Bronchial epithelial cell (primary cell): ENCODE measurements at regions not wholly inside any gene's neighbourhood (a gene's known extent, or its start where the extent isn't known, plus 50 kb on each side); places are given as distances from the start of the nearest gene placed in this dataset.

Source experiments
- DNase-seq: peaks from one replicate; pipeline ENCODE4 v3.0.0-alpha.2; 2010; ENCODE audit warnings: low read depth
- FAIRE-seq: peaks from 2 replicates; lab custom pipeline; 2011; peaks lifted over from hg19 to GRCh38; lab: Jason Lieb, UNC
- H3K27me3 ChIP-seq: 2 replicates; pipeline ENCODE4 v1.5.1; 2011; ENCODE audit warnings: low read length; ENCODE audit not compliant: control insufficient read depth, insufficient read depth
- H3K36me3 ChIP-seq: 2 replicates; pipeline ENCODE4 v1.5.1; 2011; ENCODE audit warnings: low read length; ENCODE audit not compliant: control insufficient read depth, insufficient read depth
- H3K4me3 ChIP-seq: 2 replicates; pipeline ENCODE4 v1.5.1; 2011; ENCODE audit warnings: mild to moderate bottlenecking, low read depth, low read length, control low read depth
- TF ChIP-seq, protein P1 (sequence below): IDR thresholded peaks from 2 replicates; pipeline ENCODE4 v1.5.1; 2011; ENCODE audit warnings: mild to moderate bottlenecking, moderate library complexity, low read length, control low read depth, inconsistent platforms; ENCODE audit not compliant: insufficient read depth, severe bottlenecking

DNA sequence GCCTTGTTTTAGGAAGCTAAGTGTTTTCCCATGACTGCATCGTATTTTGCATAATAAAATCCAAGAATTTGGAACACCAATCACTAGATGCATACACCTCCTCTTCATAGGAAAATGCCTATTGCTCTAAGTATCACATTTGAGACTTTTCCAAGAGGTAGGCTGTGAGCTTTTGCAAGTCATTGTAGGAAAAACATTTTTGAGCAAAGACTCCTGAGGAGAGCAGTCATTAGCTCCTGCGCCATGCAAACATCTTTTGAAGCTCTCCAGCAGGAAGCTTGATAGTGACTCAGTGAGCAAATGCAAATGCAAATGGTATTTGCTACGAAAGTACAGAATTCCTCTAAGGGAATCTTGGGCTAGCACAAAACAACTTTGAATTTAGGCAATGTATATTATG lies 750.4 kb downstream of the QKI start:
- TF ChIP-seq, protein P1, sequence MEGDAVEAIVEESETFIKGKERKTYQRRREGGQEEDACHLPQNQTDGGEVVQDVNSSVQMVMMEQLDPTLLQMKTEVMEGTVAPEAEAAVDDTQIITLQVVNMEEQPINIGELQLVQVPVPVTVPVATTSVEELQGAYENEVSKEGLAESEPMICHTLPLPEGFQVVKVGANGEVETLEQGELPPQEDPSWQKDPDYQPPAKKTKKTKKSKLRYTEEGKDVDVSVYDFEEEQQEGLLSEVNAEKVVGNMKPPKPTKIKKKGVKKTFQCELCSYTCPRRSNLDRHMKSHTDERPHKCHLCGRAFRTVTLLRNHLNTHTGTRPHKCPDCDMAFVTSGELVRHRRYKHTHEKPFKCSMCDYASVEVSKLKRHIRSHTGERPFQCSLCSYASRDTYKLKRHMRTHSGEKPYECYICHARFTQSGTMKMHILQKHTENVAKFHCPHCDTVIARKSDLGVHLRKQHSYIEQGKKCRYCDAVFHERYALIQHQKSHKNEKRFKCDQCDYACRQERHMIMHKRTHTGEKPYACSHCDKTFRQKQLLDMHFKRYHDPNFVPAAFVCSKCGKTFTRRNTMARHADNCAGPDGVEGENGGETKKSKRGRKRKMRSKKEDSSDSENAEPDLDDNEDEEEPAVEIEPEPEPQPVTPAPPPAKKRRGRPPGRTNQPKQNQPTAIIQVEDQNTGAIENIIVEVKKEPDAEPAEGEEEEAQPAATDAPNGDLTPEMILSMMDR = no peak
- DNase-seq = no peak
- no peak for FAIRE-seq
- H3K36me3 ChIP-seq = no peaks in the 10 kb centered on the region
- no peaks in the 10 kb centered on the region for H3K27me3 ChIP-seq
- no peak overlapping the region for H3K4me3 ChIP-seq

DNA sequence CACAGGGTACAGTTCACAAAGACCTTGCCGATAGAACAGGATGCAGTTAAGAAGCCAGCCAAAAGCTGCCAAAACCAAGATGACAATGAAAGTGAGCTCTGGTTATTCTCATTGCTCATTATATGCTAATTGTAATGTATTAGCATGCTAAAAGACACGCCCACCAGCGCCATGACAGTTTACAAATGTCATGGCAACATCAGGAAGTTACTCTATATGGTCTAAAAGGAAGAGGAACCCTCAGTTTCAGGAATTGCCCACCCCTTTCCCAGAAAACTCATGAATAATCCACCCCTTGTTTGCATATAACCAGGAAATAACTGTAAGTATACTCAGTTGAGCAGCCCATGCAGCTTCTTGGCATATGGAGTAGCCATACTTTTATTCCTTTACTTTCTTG lies 748.7 kb downstream of the QKI start:
- Histone ChIP-seq H3K27me3 (no peaks in the 10 kb centered on the region), H3K4me3 (no peak overlapping the region), H3K36me3 (no peaks in the 10 kb centered on the region)
- FAIRE-seq (no peak), DNase-seq (no peak)
- TF ChIP-seq, protein P1 = no peak

DNA sequence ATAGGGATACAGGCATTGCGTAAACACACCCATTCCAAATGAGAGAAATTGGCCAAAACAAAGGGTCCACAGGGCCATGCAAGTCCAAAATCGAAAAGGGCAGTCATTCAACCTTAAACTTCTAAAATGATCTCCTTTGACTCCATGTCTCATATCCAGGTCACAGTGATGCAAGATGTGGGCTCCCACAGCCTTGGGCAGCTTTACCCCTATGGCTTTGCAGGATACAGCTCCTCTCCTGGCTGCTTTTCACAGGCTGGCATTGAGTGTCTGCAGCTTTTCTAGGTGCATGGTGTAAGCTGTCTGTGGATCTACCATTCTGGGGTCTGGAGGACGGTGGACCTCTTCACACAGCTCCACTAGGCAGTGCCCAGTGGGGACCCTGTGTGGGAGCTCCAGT lies 744.5 kb downstream of the QKI start:
- Histone ChIP-seq H3K4me3 (no peak overlapping the region), H3K27me3 (no peaks in the 10 kb centered on the region), H3K36me3 (no peaks in the 10 kb centered on the region)
- no peak for DNase-seq
- TF ChIP-seq, protein P1 = no peak
- FAIRE-seq = no peak

DNA sequence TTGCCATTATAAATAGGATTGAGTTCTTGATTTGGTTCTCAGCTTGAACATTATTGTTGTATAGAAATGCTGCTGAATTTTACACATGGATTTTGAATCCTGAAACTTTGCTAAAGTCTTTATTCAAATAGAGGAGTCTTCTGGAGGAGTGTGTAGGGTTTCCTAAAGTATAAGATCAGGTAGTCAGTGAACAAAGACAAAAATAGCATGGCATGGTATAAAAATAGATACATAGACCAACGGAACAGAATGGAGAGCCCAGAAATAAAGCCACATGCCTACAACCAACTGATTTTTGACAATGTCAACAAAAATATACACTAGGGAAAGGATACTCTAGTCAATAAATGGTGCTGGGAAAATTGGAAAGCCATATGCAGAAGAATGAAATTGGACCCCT lies 740.1 kb downstream of the QKI start:
- DNase-seq = no peak
- FAIRE-seq = no peak
- TF ChIP-seq, protein P1 = no peak
- no peak overlapping the region for H3K4me3 ChIP-seq
- no peaks in the 10 kb centered on the region for H3K36me3 ChIP-seq
- no peaks in the 10 kb centered on the region for H3K27me3 ChIP-seq

DNA sequence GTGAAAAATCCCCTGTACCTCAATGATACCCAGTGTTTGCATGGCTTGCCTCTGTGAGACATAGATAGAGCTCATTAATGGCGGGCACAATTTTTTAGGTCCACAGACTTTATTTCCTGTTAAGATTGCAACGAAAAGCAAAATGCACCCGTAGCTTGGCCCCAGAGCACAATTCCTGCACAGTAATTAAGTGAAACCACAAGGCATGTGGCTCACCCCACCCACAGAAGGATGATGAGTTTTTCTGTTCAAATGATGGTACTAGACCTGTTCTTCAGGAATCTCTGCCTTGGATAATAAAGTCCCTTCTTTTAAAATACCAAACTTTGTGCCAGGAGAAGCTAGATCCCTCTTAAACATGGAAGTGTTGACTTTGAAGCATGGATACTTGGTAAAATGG lies 738.1 kb downstream of the QKI start:
- H3K27me3 ChIP-seq = no peaks in the 10 kb centered on the region
- TF ChIP-seq, protein P1 = no peak
- DNase-seq (no peak), FAIRE-seq (no peak)
- no peak overlapping the region for H3K4me3 ChIP-seq
- no peaks in the 10 kb centered on the region for H3K36me3 ChIP-seq
